Lung microvascular endothelial cell (primary cell): ENCODE measurements at regions not wholly inside any gene's neighbourhood (a gene's known extent, or its start where the extent isn't known, plus 50 kb on each side); places are given as distances from the start of the nearest gene placed in this dataset.

Experiments
- DNase-seq, 2 donors: peaks; one replicate each; pipeline versions ENCODE4 v3.0.0 to v3.0.0-alpha.2; 2010; ENCODE audit warnings: low read depth in 2 of 2

DNA sequence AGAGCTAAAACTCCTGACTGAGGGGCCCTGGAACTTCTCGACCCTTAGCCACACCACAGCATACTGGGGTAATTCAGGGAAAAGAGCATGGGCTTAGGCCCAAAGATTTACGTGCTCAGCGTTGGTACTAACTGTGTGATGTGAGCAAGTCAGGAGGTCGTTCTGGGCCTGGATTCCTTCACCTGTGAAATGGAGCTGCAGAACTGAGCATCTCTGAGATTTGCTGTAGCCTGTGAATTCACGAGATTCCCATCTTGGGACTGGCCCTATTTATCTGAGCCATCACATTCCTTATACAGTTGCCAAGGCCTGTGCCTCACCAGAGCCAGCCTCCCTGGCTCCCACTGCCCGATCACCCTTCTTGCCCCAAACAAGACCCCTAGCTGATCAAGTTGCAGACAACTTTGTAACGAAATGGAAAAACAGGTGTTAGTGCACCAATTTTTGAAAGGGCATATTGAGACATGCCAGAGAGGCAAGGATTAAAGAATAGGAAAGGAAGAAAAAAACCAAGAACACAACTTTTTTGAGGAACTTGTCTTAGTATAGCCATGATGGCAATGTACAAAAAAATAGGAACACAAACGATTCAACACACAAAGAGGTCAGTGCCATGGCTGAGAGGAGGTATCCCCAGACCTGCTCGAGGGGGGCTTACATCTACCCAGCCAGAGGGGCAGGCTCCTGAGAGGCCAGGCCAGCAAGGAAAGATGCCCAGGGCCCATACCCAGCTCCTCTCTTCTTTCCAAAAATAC is 323.0 kb upstream of the JARID2 start:
- no peak for DNase-seq

DNA sequence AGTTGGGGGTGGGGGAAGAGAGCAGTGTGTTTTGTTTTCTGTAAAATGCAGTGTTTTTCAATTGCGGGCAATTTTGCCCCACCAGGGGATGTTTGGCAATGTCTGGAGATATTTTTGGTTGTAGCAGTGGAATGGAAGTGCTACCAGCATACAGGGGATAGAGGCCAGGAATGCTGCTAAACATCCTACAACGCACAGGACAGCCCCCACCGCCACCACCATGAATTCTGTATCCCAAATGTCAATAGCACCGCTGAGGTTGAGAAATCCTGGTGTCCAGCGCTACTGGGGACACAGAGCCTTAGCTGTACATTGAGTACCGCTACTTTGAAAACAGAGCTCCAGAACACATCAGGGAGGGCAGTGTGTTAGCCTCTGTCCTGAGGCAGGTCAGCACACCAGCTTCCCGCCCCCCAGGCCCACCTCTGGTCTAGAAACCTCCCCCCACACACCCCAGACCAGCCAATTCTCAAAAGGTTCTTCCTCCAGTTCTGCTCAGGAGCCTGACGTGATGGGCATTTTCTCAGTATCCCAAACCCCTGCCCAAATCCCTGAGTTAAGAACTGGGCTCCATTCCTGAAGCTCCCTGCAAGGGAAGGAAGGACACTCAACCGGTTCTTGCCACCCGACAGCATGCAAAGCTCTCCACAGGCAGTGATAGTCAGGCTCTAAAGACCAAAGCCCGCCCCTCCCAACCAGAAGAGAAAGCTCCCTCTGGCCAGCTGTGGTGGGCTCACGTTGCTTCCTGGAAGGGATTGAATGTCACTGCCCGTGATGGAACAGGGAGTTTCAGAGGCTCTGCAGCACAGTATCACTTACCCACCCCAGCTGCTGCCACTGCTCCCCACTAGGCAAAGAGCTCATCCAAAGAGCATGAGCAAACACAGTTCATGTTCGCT is 321.5 kb upstream of the JARID2 start:
- no peak for DNase-seq

DNA sequence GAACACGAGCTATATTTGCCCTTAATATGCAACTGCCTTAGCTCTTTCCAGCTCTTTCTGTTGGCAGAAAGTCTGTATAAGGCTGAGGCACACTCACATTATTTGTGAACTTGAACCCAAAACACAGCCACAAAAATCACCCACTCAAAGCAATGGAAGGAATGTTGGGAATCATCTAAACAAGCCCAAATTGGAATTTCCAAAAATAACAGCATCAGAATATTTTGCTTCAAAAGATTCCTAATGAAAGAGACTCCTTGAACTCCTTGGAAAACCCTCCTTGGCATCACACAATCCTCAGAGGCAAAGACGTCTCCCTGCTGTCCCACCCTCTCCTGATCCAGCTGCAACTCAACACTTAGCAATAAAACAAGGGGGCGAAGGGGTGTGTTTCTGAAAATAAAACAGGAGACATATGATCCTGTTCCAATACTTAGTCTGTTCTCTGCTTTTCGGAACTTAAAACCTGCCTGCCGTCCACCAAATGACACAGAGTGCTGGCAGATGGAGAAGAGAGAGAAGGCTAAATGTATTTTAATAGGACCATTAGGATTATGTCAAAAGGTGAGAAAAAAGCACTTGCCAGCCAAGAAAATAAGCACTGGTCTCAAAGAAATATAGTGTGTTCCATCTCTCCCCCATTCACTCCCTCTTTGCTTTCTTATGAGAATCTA is 320.7 kb upstream of the JARID2 start:
- DNase-seq, result no peak

DNA sequence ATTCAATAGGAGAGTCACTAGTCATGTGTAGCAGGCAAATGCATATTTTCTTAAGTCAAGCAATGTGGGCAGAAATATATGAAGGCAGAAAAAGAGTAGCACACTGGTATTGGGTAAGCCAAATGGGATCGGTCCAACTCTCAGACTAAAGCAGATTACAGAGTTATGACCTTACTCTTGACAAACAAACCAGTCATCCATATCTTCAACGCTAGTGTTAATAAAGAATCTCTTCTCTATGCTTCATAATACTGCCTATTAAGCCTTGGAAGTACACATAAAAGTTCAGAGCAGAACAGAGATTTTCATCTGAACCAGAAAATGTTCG is 320.2 kb upstream of the JARID2 start:
- DNase-seq, result no peak

DNA sequence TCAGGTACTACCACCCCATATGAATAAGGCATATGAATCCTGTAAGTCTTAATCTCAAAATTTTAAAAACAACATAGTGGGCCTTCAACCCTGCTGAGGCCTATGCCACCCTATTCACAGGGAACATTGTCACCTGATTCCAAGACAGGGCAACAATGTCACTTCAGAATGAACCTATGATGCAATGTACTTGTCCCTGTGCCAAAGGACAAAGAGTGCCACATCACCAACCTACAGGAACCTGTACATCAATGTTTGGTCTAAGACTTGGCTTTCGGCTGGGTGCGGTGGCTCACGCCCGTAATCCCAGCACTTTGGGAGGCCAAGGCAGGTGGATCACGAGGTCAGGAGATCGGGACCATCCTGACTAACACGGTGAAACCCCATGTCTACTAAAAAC is 318.5 kb upstream of the JARID2 start:
- DNase-seq, result no peak

DNA sequence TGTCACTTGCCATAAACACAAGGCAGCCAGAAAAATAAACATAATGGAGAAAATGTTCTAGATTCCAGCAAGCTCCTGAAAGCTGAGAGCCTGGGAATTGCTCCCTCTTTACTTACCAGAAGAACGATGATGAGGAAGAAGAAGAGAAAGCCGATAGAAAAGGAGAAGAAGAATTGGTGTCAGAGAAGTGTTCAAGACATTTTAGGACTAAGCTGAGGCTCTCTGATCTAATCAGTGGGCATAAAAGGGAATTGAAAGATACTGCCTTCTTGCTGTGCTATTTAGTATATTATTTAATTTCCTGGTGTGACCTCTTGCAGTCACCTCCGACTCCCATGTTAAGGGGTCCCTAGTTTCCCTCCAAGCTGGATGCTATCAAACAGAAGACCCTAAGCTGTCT is 316.6 kb upstream of the JARID2 start:
- no peak for DNase-seq

DNA sequence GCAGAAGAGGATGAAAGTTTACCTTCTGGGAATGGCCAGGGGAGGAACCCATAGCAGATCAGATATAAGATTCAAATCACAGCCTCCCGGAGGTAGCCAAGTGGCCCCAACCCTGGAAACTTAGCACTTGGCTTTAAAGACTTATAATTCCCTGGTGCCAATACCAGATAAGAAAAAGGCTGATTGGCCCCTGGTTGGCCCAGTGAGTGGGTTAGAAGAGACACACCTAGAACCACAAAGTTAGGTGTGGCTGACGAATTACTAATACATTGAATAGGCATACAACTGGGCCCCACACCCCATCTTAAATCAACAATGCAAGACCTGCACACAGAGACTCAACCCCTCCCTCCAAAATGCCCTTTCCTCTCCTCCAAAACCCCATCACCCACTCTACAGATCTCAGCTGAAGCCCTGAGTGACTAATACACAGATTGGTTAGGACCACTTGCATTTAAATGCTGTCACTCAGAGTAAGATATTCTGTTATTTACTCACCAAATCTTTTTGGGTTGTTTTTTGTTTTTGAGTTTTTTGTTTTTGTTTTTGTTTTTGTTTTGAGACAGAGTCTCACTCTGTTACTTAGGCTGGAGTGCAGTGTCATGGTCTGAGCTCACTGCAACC is 315.4 kb upstream of the JARID2 start:
- DNase-seq, result no peak

DNA sequence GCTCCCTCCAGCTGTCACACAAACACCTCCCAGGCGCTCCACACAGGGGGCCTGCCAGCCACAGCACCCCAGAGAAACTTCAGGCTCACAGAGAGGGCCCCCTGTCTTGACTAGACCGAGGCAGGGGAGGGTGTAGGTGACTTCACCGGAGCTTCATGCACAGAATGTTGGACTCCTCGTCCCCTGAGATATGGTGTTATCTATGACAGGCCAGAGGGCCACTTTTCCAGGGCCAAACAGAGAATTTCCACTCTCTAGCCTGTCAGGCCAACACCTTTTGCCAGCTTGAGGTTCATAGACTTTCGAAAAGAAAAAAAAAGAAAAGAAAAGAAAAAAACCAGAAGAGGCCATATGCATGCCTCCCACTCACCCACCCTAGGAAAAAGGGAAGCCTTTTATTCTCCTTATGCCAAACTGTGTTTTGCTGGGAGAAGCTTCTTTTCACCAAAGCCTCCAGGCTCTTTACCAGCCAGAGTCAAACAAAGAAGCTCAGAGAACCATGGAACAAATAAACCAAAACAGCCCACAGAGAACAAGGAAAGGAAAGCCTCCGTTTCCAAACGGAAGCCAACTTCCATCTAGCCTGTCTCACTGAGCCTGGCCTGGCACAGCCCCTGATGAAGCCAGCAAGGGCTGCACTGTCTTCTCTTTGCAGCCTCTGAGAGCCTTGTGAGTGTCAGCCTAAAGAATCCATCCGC is 313.2 kb upstream of the JARID2 start:
- DNase-seq, result peak in 1 of 2 donors; percentile 7

DNA sequence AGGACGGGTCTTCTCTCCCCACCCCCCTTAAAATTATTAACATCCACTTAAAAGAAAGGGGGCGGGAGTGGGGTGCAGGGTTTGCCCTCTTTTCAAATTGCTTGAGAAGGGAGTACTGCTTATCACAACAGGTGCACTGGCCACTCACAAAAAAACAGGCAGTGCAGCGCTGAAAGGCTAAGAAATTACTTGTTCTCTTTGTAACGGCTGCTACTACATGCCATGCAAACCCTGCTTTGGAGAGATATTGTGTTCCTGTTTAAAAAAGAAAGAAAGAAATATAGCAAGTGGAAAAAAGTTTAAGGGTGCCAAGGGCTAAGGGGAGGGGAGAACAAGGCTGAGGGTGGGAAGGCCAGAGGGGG is 312.7 kb upstream of the JARID2 start:
- no peak for DNase-seq

DNA sequence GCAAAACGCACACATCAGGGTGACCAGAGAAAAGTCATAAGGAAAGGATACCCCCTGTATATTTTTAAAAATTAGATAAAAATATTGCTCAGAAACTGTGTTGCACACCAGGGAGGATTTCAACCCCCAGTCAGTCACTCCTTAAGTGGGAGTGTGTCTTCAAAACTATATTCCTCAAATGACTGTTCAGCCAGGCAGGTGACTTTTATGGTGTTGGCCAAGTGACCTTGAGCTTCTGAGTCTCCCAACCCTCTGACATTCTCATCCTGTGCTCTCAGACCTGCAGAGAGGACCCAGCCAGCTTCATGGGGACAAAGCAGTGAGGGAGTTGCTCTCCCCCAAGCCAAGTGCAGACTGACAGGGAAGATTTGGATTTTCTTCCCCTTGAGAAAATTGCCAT is 311.9 kb upstream of the JARID2 start:
- DNase-seq, result no peak

DNA sequence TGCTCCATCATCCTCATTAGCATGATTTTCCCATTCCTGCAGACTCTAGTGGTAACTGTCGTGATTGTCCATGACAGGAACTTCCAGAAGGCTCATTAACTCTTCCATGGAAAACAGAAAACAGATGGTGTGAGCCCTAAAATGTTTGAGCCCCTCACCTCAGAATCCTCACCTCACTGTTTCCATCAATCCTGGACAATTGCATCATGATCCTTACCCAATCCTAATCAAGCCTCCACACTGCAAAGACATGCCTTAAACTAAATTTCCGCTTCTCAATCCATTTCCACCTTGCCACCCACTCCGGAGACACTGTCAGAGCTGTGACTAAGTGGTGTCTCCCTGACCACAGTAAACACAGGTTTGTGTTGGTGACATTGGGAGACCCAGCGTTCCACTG is 311.0 kb upstream of the JARID2 start:
- no peak for DNase-seq

DNA sequence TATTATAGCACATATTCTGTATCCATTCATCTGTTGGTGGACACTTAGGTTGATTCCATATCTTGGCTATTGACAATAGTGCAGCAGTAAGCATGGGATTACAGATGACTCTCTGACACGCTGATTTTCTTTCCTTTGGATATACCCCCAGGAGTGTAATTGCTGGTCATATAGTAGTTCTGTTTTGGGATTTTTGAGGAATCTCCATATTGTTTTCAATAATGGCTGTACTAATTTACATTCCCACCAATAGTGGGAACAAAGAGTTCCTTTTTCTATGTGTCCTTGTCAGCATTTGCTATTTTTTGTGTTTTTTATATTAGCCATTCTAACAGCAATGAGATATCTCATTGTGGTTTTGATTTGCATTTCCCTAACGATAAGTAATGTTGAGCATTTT is 309.0 kb upstream of the JARID2 start:
- no peak for DNase-seq

DNA sequence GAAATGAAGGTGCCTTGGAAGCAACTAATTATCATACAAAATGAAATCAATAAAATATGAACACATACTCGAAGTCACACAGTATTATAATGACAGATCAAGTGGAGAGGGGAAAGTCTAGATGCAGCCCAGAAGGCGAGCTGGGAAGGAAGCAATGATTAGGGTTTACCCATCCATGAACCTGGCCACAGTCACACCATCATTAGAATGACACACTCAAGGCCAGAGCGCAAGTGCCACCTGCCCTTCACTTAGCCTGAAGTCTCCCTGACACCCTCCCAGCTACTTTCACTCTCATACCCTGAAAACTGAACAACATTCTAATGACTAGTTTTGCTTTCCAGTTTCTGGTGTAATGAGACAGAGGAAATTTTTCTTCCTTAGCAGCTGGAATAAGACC is 302.8 kb upstream of the JARID2 start:
- no peak for DNase-seq

DNA sequence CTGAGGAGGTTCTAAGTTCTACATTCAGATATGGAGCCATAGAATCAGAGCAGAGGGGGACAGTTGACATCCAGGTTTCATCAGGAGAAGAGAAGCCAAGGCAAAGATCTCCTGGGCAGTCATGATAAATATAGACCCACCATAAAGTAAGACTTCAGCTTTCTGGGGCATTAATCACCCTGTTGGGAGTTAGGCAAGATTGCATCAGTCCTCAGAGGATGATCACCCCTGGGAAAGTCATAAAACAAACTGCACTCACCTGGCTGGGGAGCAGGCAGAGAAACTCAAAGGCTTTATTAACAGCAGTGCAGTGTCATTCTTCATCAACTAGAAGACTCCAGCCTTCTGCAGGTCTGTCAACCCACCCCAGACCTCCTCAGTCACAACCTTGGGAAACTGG is 301.3 kb upstream of the JARID2 start:
- no peak for DNase-seq

DNA sequence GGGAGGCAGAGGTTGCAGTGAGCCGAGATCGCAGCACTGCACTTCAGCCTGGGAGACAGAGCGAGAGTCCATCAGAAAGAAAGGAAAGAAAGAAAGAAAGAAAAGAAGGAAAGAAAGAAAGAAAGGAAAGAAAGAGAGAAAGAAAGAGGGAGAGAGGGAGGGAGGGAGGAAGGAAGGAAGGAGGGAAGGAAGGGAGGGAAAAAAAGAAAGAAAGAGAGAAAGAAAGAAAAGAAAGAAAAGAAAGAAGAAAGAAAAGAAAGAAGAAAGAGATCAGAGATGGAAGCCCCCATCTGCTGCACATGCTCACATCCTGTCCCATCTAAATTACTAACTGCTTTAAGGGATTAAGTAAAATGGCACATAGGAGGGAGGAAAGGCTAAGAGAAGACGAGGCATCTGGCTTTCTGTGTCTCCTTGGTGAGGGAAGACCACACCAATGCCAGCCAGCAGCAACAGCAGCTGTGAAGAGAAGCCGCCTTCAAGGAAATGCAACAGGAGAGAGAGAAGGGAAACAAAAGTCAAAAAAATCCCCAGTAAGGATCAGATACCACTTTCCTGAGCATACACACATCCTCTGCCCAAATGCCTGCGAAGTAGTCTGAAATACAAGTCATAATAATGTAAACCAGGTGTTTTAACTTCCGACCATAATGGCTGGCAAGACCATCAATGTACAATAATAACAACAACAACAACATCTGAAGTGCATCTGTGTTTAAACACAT is 300.2 kb upstream of the JARID2 start:
- no peak for DNase-seq

DNA sequence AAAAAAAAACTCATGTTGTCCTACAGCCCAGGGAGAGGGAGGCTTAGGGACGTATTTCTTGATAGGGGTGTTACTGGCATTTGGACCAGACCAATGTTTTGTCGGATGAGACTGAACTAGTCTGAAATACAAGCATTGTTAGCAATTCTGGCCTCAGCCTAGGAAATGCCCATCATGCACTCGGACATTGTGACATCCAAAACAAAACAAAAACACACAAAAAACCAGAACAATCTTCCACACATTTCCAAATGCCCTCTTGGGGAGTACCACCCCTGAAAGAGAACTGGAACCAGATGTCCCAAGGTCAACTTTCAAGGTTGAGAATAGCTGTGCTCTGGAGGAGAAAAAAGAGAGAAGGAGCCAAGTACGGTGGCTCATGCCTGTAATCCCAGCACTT is 299.1 kb upstream of the JARID2 start:
- no peak for DNase-seq

DNA sequence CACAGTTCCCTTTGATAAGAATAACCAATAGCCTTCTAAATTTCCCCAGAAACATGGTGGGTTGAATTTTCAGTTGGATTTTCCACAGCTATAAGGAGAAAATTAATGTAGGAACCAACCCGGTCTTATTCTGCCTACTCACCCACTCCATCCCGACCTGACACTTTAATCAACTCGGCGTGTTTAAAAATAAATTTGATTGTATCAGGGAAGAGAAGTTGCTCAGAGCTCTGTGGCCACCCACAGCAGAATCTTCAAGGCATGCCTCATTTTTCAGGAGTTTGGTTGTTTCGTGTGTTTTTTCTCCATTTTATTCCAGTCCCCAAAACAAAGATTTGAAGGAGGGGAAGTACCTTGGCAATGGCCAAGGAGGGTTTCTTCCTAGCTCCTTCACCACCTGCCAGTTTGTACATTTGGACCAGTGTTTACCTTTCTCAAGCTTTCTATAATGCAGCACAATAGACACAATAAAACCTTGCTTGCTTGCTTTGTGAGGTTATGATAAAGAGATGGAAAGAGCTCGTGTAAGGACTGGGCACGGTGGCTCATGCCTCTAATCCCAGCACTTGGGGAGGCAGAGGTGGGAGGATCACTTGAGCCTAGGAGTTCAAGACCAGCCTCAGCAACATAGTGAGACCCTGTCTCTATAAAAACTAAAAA is 297.2 kb upstream of the JARID2 start:
- no peak for DNase-seq

DNA sequence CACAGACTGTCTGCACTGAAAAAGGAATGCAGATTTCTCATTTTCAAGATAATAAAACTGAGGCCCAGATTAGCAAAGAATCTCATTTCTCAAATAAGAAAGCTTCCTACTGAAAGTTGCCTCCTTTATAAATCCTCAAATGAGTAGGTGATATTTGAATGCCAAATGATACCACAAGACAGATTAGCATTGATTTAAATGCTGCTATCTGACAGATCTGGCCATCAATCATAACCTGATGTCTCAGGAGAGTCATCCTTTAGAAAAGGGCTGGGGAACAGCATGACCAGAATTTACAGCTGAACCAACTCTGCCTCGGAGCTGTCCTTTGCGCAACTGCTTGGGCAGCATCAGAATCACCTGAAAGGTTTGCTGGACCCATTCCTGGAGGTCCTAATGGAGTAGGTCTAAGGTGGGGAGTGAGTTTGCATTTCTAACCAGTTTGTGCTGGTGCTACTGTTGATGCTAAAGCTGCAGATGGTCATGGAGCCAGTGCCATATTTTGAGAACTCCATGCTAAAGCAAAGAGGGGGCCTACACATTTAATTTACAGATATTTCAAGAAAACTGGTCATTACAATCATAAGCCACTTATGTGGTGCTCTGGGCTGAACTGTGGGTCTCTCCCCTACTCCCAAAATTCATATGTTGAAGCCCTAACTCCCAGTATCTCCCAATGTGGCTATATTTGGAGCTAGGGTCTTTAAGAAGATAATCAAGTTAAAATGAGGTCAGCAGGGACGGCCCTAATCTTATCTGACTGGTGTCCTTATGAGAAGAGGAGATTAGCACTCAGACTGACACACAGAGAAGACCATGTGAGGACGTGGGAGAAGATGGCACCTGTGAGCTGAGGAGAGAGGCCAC is 295.5 kb upstream of the JARID2 start:
- no peak for DNase-seq

DNA sequence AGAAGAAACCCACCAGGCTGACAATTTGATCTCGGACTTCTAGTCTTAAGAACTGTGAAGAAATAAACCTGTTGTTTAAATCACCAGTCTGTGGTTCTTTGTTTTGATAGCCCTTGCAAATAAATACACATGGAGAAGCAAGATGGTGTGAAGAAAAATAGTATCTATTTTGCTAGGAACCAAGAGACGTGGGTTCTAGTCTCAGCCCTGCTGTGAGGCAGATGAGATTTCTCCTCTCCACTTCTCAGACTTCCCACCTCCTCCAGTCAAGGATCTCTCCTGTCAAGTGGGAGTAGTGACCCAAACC is 294.9 kb upstream of the JARID2 start:
- no peak for DNase-seq

DNA sequence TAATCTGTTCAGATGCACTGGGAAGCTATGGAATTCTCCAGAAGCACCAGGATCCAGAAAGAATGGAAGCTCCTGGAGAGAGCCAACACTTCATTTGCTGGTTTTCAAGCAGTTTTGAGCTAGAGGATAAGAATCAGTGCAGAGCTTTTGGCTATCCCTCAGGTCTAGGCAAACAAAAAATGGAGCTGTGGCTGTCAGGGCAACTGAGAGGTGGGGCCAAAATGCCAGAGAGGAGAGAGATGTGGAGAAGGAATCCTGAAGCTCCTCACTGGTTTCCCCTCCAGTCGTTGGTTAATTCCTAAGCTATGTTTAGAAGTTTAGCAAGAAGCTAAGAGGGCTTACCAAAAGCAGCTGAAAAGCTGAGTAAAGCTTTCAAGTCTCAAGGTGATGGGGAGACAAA is 294.2 kb upstream of the JARID2 start:
- no peak for DNase-seq
